DND-41 (cell line): ENCODE measurements at regions not wholly inside any gene's neighbourhood (a gene's known extent, or its start where the extent isn't known, plus 50 kb on each side); places are given as distances from the start of the nearest gene placed in this dataset.

ENCODE experiments used
- ATAC-seq: fragments of 200-7000 bp; cut with Tn5 transposase; 3 replicates; pipeline ENCODE4 v1.9.1; 2021; ENCODE audit warnings: low read depth; ENCODE audit not compliant: insufficient read depth
- DNase-seq: peaks from one replicate; pipeline ENCODE4 v3.0.0-alpha.2; 2020
- H2AFZ ChIP-seq: 2 replicates; pipeline ENCODE4 v1.6.0; 2012; ENCODE audit warnings: low read depth, low read length
- H3K27ac ChIP-seq: 2 replicates; pipeline ENCODE4 v1.5.1; 2012; ENCODE audit warnings: low read length, inconsistent platforms
- H3K27me3 ChIP-seq: fragments of 200-600 bp; sonication (generic); 2 replicates; pipeline ENCODE4 v1.6.0; 2012; ENCODE audit warnings: low read length, mild to moderate bottlenecking, inconsistent platforms; ENCODE audit not compliant: insufficient read depth, poor library complexity
- H3K36me3 ChIP-seq: 2 replicates; pipeline ENCODE4 v1.5.1; 2012; ENCODE audit warnings: low read length, inconsistent platforms; ENCODE audit not compliant: insufficient read depth
- H3K4me1 ChIP-seq: 2 replicates; pipeline ENCODE4 v1.5.1; 2012; ENCODE audit warnings: mild to moderate bottlenecking, low read length; ENCODE audit not compliant: insufficient read depth
- H3K4me2 ChIP-seq: 2 replicates; pipeline ENCODE4 v1.6.0; 2012; ENCODE audit warnings: mild to moderate bottlenecking, moderate library complexity, low read length, inconsistent platforms; ENCODE audit not compliant: insufficient read depth
- H3K4me3 ChIP-seq, 2 experiments: fragments of 200-600 bp in 1 of 2; shearing (Covaris generic) in 1 of 2; 2 replicates each; pipeline ENCODE4 v1.5.1; 2012 to 2016; ENCODE audit warnings: inconsistent platforms in 2 of 2, low read length in 2 of 2, mild to moderate bottlenecking in 2 of 2, low read depth in 1 of 2, moderate library complexity in 1 of 2
- H3K79me2 ChIP-seq: 2 replicates; pipeline ENCODE4 v1.6.0; 2012; ENCODE audit warnings: low read length, inconsistent platforms; ENCODE audit not compliant: insufficient read depth
- H3K9ac ChIP-seq: 2 replicates; pipeline ENCODE4 v1.6.0; 2012; ENCODE audit warnings: low read depth, mild to moderate bottlenecking, inconsistent platforms, low read length, moderate library complexity
- H3K9me3 ChIP-seq: 2 replicates; pipeline ENCODE4 v1.5.1; 2012; ENCODE audit warnings: low read length, moderate library complexity, mild to moderate bottlenecking, inconsistent platforms; ENCODE audit not compliant: insufficient read depth, severe bottlenecking
- H4K20me1 ChIP-seq: 2 replicates; pipeline ENCODE4 v1.6.0; 2012; ENCODE audit warnings: low read length; ENCODE audit not compliant: insufficient read depth
- EZH2 ChIP-seq: IDR thresholded peaks from 3 replicates; pipeline ENCODE4 v1.6.1; 2012; ENCODE audit warnings: borderline replicate concordance, low read depth, mild to moderate bottlenecking, moderate library complexity, low read length, inconsistent platforms; ENCODE audit not compliant: severe bottlenecking
- TF ChIP-seq, protein P1 (sequence below): IDR thresholded peaks from 2 replicates; pipeline ENCODE4 v1.5.1; 2012; ENCODE audit warnings: borderline replicate concordance, low read length, moderate library complexity, mild to moderate bottlenecking; ENCODE audit not compliant: poor library complexity, severe bottlenecking; ENCODE audit errors: extremely low read depth

DNA sequence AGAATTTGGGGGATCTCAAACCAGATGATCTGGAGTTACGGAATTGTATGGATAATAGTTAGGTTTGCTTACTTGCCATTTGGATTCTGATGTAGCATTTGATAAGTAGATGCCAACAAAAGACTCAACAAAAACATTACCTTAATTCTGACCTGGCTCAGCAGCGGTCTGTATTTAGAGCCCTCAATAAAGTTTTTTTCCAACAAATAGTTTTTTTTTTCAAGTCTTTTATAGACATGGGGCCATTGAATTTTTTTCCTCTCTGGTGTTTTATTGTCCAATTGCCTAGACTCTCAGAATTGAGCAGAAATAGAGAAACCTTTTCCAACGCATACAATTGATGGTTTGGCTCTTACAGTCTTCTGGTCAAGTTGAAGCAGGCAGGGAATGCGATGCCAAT, 192.8 kb upstream of the GAS1 start:
- Histone ChIP-seq H3K9ac (no peak overlapping the region), H3K4me3 (no peak overlapping the region), H3K79me2 (no peaks in the 10 kb centered on the region), H2AFZ (no peak overlapping the region), H3K4me1 (no peaks in the 10 kb centered on the region), H3K9me3 (no peaks in the 10 kb centered on the region), H3K36me3 (no peaks in the 10 kb centered on the region), H3K27me3 (no peaks in the 10 kb centered on the region), H3K4me2 (no peak overlapping the region), H3K27ac (no peak overlapping the region), H4K20me1 (no peaks in the 10 kb centered on the region)
- DNase-seq, result no peak
- no peak for ATAC-seq
- TF ChIP-seq, protein P1, sequence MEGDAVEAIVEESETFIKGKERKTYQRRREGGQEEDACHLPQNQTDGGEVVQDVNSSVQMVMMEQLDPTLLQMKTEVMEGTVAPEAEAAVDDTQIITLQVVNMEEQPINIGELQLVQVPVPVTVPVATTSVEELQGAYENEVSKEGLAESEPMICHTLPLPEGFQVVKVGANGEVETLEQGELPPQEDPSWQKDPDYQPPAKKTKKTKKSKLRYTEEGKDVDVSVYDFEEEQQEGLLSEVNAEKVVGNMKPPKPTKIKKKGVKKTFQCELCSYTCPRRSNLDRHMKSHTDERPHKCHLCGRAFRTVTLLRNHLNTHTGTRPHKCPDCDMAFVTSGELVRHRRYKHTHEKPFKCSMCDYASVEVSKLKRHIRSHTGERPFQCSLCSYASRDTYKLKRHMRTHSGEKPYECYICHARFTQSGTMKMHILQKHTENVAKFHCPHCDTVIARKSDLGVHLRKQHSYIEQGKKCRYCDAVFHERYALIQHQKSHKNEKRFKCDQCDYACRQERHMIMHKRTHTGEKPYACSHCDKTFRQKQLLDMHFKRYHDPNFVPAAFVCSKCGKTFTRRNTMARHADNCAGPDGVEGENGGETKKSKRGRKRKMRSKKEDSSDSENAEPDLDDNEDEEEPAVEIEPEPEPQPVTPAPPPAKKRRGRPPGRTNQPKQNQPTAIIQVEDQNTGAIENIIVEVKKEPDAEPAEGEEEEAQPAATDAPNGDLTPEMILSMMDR, result no peak
- TF ChIP-seq EZH2, result no peak

DNA sequence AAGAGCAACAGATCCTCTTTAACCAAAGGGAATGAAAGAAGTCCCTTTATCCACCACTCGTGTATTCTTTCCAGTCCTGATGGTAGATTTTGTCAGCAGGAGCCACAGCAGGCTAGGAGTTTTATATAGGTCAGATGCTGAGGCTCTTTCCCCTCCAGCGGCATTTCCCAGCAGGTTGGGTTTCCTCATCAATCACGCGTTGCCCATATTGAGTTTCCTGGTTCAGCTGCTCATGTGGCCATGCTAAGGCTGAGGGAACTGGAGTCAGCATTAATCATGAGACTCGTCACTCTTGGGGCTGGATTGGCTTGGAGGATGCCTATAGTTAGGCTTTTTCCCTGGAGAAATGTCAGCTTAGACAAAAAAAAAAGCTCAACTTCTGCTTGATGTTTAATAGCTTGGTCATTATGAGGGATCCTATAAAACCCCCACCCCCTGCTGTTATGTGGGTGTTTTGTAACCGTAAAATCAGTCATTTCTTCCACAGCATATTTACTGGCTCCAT, 193.4 kb upstream of the GAS1 start:
- DNase-seq (no peak), ATAC-seq (no peak)
- H3K4me3 ChIP-seq, result no peak overlapping the region
- TF ChIP-seq, protein P1, result no peak
- TF ChIP-seq EZH2, result no peak
- no peaks in the 10 kb centered on the region for H3K27me3 ChIP-seq
- no peaks in the 10 kb centered on the region for H4K20me1 ChIP-seq
- H3K9ac ChIP-seq, result no peak overlapping the region
- no peak overlapping the region for H3K4me2 ChIP-seq
- H3K4me1 ChIP-seq, result no peaks in the 10 kb centered on the region
- no peaks in the 10 kb centered on the region for H3K36me3 ChIP-seq
- no peaks in the 10 kb centered on the region for H3K79me2 ChIP-seq
- no peak overlapping the region for H3K27ac ChIP-seq
- H2AFZ ChIP-seq, result no peak overlapping the region
- no peaks in the 10 kb centered on the region for H3K9me3 ChIP-seq

DNA sequence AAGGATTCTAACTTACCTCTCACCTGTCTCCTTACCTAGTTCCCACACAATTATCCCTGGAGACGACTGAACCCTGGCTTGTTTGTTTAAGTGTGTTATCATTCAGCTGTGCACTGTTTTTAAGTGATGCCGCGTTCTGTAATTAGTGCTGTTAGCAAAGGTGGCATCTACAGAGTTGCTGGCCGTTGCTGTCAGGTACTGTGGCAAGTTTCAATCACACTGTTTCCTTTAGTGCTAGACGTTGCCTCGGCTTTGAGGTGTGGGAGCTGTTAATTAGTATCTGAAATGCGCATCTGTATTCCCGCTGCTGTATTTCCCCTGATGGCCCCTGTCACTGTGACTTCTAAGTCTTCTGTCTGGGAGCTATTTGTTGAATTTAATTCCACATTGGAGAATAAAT, 193.8 kb upstream of the GAS1 start:
- Histone ChIP-seq H3K27me3 (no peaks in the 10 kb centered on the region), H3K9me3 (no peaks in the 10 kb centered on the region), H3K9ac (no peak overlapping the region), H3K79me2 (no peaks in the 10 kb centered on the region), H3K4me2 (no peak overlapping the region), H3K36me3 (no peaks in the 10 kb centered on the region), H4K20me1 (no peaks in the 10 kb centered on the region), H3K4me1 (no peaks in the 10 kb centered on the region), H3K4me3 (no peak overlapping the region), H3K27ac (no peak overlapping the region), H2AFZ (no peak overlapping the region)
- TF ChIP-seq EZH2, result no peak
- TF ChIP-seq, protein P1, result no peak
- ATAC-seq (no peak), DNase-seq (no peak)

DNA sequence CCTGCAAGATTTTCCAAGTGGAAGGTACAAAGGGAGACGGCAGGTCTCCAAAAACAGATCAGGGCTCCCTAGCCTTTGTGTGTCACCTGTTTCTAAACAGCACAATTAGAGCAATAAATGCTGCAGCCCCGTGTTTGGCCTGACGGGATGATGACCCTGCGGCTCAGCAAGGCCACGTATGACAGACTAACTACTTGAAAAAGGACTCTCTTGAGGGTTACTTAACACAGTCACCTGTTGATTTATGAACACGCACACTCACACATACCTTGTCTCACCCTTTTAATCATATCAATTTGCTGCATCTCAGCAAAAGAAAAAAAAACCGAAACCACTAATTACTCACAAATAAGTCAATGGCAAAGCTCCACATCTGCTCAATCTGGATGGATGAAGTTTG, 199.6 kb upstream of the GAS1 start:
- H3K27me3 ChIP-seq, result no peaks in the 10 kb centered on the region
- H3K79me2 ChIP-seq, result no peaks in the 10 kb centered on the region
- H3K27ac ChIP-seq, result no peak overlapping the region
- ATAC-seq (no peak), DNase-seq (no peak)
- no peak overlapping the region for H3K4me2 ChIP-seq
- TF ChIP-seq EZH2, result no peak
- TF ChIP-seq, protein P1, result no peak
- no peaks in the 10 kb centered on the region for H3K4me1 ChIP-seq
- H2AFZ ChIP-seq, result no peak overlapping the region
- H3K4me3 ChIP-seq, result no peak overlapping the region
- H3K9ac ChIP-seq, result no peak overlapping the region
- no peaks in the 10 kb centered on the region for H3K9me3 ChIP-seq
- H4K20me1 ChIP-seq, result no peaks in the 10 kb centered on the region
- no peaks in the 10 kb centered on the region for H3K36me3 ChIP-seq
